HG03432 (cell line): ENCODE measurements at regions not wholly inside any gene's neighbourhood (a gene's known extent, or its start where the extent isn't known, plus 50 kb on each side); places are given as distances from the start of the nearest gene placed in this dataset.

Source experiments
- ATAC-seq: cut with Tn5 transposase; IDR thresholded peaks from one replicate; pipeline ENCODE4 v1.9.1; 2021; ENCODE audit warnings: mild to moderate bottlenecking, moderate library complexity; ENCODE audit not compliant: unreplicated experiment

DNA sequence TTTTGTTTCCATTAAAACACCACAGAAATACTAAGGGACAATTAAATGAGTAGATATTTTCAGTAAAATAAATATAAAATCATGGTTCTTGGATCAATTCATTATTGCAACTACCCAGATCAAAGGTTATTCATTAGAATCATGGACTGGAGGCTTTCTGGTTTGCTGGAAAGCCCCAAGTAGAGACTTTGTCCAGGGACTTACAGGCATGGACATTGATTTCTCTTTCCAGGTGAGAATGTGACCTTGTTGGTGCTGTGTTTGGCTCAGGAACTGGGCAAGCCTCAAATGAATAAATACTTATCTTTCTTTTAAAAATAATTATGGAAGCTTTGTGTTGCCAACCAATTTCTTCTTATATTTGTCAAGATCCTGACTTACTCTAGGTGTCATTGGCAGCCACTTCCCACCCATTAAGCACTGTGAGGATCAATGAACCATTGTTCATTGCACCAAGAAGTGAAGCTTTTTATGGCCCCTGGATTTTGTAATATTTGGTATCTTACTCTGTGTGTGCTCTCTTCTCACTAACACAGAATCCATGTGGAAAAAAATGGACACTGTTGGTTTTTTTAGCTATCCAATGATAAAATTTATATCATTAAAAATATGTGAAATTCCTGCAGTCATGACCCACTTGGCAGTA, 205.8 kb upstream of the NRXN1 start:
- ATAC-seq: no peak

DNA sequence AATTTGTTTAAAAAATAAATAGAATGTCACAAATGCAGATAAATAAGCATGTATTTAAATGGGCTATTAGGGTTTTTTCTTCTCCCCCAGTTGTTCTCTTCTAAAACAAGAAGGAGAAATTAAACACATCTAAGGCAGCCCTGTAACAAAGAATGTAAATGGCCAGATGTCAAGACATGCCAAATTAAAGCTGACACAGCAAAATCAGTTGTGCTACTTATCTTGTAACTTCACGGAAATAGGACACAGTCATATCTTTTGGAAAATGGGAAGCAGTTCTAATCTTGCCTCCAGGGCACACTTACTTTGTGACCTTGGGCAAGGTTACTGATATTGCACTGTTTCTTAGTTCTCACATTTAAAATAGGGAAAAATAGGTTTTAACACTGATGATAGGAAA, 200.1 kb upstream of the NRXN1 start:
- no peak for ATAC-seq

DNA sequence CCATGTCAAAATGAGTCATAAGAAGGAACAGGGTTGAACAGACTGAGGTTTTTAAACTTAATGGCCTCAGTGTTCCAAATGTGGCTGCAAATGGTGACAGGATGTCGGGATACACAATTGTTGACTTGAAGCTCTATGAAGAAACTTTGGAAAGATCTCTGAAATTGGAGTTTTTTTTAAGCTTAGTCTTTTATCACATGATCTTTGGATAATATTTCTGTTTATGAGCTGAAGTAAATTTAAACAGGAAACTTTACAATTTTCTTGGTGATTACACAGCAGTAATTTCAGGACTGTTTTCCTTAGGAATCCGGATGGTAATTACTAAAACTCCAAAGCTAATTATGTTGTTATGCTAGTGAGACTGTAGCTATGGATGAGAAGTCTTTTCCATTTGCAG, 199.1 kb upstream of the NRXN1 start:
- ATAC-seq: no peak

DNA sequence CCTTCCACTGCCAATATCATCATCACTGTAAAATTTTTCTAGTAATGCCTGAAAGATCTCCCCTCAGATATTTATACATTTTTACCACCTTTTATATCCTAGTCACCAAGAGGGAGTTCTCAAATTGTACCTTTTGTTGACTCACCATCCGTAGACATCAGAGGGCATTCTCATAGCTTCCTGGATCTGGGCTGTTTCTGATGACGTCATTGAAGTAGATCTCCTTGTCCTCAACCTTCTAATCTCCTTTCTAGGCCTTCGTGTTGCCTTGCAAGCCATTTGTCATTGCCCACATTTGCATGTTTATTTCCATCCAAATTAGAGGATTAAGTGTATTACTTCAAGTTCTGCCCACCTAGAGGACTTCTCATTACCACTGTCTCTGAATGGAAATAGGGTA, 193.4 kb upstream of the NRXN1 start:
- no peak for ATAC-seq

DNA sequence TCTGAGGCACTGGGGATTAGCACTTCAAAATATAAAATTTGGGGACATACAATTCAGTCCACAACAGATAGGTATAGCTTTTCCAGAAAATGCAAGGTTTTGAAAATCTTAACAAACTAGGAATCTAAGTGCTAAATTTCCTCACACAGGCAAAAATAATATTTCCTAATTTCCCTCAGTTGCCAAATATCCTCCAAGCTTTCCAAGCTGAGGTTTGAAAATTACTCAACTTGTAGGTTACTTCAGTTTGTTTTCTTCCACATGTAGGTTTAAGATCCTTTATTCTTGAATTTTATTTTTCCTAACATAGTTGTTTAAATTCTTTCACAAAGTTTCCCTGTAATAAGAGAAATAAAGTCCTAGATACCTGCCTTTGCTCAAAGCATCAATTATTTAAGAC, 192.9 kb upstream of the NRXN1 start:
- ATAC-seq: no peak

DNA sequence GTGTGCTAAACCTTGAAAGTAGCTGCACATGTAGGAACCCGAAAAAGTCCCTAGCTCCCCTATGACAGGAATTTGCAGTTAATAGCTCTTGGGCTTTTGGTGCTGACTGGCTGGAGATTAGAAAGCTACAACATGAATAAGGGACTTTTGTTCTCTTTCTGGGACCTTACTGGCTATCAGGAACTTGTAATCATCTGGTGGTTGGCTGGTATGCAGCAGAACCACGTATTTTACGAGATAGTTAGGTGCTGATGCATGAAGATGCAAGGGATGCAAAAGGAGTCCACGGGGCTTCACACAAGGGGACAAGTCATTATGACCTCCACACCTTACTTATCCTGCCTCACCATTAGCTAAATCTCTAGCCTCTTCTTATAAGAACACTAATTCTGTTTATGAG, 190.2 kb upstream of the NRXN1 start:
- no peak for ATAC-seq

DNA sequence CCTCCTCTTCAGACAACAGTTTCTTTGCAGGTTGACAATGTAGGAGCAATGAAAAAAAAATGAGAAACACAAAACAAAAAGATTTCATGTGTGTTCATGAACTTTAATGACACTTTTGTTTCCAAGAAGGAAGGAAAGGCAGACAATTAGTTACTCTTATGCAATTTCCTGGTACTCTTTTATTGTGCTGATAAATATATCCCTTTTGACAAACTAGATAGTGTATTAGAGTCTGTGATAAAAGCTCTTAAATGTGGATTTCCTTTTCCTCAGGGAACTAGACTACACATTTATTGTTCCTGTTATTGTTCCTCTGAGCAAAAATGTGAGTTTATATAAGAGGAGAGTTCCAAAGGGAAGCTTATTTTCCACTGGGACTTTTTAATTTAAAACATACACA, 188.7 kb upstream of the NRXN1 start:
- no peak for ATAC-seq

DNA sequence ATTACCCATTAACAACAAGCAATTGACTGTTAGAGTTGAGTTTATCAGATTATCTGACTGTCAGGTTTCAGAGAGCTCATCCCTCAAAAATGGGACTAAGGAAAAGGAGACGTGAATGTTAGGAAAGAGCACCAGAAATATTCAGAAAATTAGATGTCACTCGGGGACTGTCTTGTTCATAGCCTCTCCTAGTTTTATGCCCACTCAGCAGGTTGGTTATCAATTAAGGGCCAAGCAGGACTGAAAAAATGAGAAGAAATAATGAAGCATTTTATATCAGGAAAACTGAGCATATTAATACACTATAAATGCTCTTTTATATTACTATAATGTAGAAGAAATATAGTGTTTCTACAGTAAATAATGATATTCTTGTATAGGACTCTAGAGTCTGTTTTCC, 188.1 kb upstream of the NRXN1 start:
- ATAC-seq: no peak

DNA sequence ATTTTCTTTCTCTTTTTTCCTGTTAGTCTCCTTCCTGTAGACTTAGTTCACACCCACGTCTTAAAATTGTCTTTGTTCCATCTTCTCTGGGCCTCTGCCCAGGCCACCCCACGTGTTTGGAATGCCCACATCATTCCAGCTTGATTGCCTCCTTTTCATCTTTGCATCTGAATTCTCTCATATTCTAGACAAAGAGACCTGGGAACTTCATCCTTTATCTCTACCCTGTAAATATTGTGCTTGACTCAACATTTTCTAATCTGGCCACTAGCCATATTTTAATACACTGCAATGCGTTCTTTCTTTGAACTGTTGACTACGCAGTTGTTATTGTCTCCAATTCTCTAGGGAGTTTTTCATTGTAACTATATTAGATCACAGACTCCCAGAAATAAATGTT, 187.5 kb upstream of the NRXN1 start:
- no peak for ATAC-seq

DNA sequence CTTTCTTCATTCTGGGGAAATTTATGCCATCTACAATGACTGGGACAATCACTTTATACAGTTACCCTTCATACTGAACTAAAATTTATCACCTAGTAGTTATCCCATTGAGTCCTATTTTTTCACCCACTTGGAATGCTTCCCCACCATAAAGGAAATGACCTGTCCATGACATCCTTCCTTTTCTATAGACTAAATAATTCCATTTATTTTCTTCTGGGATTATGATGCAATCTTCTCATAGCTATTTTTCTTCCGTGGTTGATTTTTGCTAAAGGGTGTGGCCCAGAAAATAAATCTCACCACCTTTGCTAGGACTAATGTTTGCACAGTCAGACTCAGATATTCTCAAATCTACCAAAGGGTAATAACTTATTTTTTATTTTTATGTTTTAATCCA, 186.1 kb upstream of the NRXN1 start:
- no peak for ATAC-seq

DNA sequence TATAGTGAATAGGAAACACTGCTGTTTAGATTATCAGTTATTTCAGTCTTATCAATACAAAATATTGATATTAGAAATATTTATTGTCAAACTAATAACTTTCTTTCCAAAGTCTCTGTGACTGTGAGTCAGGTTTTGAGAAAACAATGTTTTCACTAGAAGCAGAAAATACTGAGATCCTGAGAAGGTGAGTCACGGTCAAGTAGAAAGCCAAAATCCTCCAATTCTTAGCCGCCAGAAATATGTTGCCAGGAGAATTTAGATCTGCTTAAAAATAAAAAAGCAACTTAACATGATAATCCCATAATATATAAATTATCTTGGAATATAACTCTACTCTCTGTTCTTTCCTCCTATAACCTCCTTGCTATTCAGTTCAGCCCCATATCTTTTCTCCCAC, 181.9 kb upstream of the NRXN1 start:
- ATAC-seq: no peak

DNA sequence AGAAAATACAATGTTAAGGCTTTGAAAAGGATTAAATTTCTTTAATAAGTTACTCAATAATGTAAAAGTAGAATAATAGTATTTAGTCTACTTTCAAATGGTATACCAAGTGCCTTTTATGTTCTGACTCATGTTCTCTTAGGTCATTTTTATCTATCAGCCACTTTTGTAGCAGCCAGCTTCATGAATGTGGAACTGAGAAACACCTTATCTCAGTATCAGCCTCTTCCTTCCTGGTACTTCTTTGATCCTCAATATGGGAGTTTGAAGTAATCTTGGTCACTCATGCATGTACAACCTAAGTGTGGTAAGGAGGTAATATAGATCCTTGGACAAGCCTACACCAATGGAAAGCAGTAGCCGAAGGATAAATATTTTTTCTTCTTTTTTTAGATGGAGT, 180.4 kb upstream of the NRXN1 start:
- peak; percentile 92 for ATAC-seq

DNA sequence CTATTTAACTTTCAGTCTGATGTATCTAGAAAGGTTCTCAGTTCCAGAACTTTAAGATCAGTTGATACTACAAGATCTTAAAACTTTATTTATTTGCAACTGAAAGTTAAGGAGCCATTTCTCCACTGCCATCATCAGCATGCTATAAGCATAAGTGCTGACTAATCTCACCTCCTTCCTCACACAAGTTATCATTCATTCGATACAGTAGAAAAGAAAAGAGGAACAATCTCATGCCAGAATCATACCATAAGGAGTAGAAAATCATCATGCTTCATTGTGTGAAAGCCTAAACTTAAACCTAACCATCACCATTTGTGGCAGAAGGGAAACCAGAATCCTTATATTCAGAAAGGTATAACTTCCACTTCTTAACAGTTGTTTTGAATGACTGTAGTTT, 176.6 kb upstream of the NRXN1 start:
- no peak for ATAC-seq

DNA sequence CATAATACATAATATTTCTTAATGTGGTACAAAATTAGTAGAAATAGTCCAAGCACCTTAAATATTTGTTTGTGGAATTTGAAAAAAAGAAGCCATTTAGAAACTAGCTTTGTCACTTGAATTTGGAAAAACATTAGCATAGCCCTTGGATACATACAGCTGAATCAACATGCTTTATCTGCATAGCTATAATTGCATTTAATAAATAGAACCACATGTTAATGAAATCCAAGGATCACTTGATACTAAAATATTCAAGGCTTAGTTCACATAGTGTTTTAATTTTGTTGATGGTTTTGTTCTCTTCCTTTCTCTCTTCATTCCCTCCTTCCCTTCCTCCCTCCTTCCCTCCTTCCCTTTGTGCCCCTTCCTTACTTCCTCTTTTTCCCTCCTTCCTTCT, 169.4 kb upstream of the NRXN1 start:
- ATAC-seq: no peak

DNA sequence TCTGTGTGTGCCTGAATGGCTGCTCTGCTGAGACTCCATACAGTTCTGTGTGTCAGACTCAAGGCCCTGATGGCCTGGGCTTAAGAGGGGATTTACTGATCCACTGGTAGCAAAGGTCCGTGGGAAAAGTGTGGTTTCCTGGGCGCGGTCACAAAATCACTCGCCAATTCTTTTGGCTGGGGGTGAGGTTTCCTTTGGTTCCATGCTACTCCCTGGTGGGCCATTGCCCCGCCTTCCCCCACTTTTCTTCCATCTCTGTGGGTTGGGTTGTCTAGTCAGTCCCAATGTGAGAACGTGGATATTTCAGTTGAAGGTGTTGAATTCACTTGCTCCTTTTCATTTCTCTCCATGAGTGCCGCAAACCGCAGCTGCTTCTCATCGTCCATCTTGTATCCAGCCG, 162.7 kb upstream of the NRXN1 start:
- ATAC-seq: no peak

DNA sequence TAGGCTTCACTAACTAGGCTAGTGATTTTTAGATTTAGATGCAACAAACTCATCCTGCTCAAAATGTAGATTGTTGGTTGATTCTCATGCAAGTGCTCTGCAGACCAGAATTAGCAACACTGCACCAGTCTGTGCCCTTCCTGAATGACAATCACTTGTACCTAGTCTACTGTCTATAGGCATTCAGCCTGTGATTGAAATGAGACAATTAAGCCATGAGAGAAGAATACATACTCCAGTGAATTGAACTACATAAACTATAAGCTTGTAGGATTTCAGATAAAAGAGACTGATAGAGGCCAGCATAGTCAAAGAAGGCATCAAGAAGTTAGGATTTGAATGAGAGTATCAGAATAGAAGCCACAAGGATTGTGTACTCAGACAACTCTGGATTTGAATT, 138.3 kb upstream of the NRXN1 start:
- no peak for ATAC-seq

DNA sequence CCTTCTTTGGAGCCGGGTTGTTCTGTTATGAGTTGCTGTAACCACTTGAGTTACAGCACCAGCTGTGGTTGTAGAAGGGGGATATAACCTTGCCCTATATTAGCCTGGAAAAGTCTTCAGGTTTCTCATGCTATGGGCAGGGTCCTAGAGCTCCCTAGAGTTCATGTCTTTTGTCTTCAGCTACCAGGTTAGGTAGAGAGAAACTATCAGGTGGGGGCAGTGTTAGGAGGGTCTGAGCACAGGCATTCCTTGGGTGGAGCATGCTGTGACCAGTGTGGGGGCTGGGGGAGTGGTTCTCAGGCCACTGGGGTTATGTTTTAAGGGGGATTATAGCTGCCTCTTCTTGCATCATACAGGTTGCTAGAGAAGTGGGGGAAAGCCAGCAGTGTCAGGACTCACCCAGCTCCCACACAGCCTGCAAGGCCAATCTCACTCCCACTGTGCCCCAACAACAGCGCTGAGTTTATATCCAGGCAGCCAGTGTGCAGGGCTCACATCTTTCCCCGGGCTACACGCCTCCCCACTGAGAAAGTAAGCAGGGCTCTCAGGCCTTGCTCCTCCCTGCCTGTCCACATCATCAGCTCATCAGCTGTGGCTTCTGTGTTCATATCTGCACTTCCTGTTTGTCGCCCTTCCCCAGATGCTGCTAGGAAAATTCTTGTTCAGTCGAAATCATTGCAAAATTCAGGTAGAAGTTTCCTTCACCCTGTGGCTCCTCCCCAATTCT, 133.8 kb upstream of the NRXN1 start:
- ATAC-seq: peak; percentile 82

DNA sequence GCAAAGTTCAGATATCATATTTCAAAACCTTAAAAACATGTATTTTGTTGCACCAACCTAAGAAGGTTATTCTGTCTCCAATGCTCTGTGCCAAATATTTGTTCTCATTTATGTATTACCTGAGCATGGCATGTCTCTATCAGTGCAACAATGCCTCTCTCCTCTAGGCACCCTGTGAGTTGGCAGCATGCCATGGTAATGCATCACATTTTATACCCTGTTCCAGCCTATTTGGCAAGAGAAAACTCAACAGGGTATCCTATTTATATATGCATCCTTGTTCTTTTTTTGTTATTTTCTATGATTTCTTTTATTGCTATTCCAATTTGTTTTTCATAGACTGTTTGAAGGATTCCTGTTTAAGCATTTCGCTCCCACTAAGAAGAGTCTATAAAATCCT, 126.3 kb upstream of the NRXN1 start:
- ATAC-seq: no peak

DNA sequence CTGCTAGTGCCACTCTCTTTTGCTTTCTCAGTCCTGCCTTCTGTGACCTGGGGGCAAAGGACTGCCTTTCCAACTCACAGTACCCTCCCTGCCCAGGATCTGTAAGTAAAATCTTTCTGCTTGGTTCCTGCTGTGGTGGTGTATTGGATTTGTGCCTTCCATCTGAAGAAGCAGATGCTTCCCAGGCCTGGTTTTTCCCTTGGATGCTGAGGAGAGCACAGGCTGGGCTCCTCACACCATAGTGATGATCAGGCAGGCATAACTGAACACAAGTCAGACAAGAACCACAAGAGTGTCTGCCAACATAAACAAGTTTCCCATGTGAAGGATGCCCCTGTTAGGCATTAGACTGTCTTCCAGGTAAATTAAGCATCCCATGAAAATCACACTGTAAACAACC, 121.3 kb upstream of the NRXN1 start:
- no peak for ATAC-seq

DNA sequence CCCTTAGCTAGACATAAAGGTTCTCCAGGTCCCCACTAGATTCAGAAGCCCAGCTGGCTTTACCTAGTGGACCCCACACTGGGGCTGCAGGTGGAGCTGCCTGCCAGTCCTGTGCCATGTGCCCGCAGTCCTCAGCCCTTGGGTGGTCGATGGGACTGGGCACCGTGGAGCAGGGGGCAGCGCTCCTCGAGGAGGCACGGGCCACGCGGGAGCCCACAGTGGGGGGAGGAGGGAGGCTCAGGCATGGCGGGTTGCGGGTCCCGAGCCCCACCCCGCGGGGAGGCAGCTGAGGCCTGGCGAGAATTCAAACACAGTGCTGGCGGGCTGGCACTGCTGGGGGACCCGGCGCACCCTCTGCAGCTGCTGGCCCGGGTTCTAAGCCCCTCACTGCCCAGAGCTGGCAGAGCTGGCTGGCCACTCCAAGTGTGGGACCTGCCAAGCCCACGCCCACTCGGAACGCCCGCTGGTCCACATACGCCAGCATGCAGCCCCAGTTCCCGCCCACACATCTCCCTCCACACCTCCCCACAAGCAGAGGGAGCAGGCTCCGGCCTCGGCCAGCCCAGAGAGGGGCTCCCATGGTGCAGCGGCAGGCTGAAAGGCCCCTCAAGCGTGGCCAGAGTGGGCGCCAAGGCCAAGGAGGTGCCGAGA, 119.7 kb upstream of the NRXN1 start:
- ATAC-seq: no peak

DNA sequence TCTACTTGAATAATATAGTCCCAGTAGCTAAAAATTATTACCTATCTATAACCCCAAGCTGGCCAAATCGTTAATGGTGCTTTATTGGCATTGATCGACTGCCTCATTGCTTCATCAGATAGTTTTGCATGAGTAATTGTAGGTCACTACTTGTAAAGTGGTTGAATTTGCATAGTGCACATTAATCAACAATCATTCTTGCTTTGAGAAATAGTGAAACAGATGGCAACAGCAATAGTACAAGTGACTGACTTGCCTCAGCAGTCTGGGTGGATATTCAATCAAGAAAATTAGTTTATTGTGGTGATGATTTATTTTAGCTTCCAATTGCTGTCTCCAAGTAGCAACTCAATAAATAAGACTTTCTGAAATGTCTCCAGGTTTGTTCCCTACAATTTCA, 117.8 kb upstream of the NRXN1 start:
- no peak for ATAC-seq

DNA sequence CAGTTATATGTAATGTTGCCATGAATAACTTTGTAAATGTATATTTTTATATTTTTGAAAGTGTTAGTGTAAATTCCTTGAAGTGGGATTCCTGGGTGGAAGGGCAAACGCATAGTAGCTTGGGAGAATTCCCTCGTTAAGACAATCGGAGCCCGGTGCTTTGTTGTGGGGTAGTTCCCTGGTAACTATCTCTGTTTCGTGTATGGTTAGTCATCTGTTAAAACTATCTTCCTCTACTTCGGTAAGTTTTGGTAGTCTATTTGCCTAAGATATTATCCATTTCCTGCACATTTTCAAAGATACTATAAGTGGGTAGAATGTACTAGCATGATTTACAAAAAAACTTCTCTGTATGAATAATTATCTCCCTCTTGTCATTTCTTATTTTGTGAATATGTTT, 113.8 kb upstream of the NRXN1 start:
- no peak for ATAC-seq
